HUES48 (cell line): ENCODE measurements at regions not wholly inside any gene's neighbourhood (a gene's known extent, or its start where the extent isn't known, plus 50 kb on each side); places are given as distances from the start of the nearest gene placed in this dataset.
"Not testable (repeated sequence)": the region's sequence is repeated elsewhere in the genome, so short reads cannot be mapped to it uniquely, and the experiment has no call there.

Source experiments
- H3K27ac ChIP-seq: one replicate; pipeline ENCODE4 v1.7.0; 2013; ENCODE audit warnings: low read depth, low read length, inconsistent platforms
- H3K27me3 ChIP-seq: 2 replicates; pipeline ENCODE4 v1.6.1; 2013; ENCODE audit warnings: mild to moderate bottlenecking, low read length; ENCODE audit not compliant: control insufficient read depth, insufficient read depth
- H3K36me3 ChIP-seq: 2 replicates; pipeline ENCODE4 v1.6.1; 2013; ENCODE audit warnings: low read length; ENCODE audit not compliant: control insufficient read depth, insufficient read depth
- H3K4me1 ChIP-seq: 2 replicates; pipeline ENCODE4 v1.6.1; 2013; ENCODE audit warnings: mild to moderate bottlenecking, low read length; ENCODE audit not compliant: control insufficient read depth, insufficient read depth
- H3K4me3 ChIP-seq: 2 replicates; pipeline ENCODE4 v1.5.1; 2013; ENCODE audit warnings: mild to moderate bottlenecking, low read depth, low read length
- H3K9ac ChIP-seq: 2 replicates; pipeline ENCODE4 v1.6.1; 2013; ENCODE audit warnings: mild to moderate bottlenecking, low read depth, low read length, moderate library complexity
- H3K9me3 ChIP-seq: 2 replicates; pipeline ENCODE4 v1.6.1; 2013; ENCODE audit warnings: low read length; ENCODE audit not compliant: control insufficient read depth, insufficient read depth

GRCh38 chr3:86837871-86838270 lies 153.1 kb downstream of the VGLL3 start:
- H3K4me1 ChIP-seq: no peaks in the 10 kb centered on the region
- no peaks in the 10 kb centered on the region for H3K9me3 ChIP-seq
- no peaks in the 10 kb centered on the region for H3K27me3 ChIP-seq
- H3K27ac ChIP-seq: no peak overlapping the region
- no peak overlapping the region for H3K9ac ChIP-seq
- no peaks in the 10 kb centered on the region for H3K36me3 ChIP-seq
- H3K4me3 ChIP-seq: no peak overlapping the region

GRCh38 chr3:86830566-86830965 lies 160.4 kb downstream of the VGLL3 start:
- H3K4me3 ChIP-seq: no peak overlapping the region
- H3K9me3 ChIP-seq: no peaks in the 10 kb centered on the region
- H3K4me1 ChIP-seq: 0 out of 2 replicates have a peak, but pooled peaks cover 6% of the 10 kb centered on the region
- no peaks in the 10 kb centered on the region for H3K27me3 ChIP-seq
- H3K27ac ChIP-seq: no peak overlapping the region
- H3K9ac ChIP-seq: no peak overlapping the region
- H3K36me3 ChIP-seq: no peaks in the 10 kb centered on the region

- no peaks in the 10 kb centered on the region for H3K36me3 ChIP-seq
- H3K27me3 ChIP-seq: no peaks in the 10 kb centered on the region
- H3K4me1 ChIP-seq: 0 out of 2 replicates have a peak, but pooled peaks cover 6% of the 10 kb centered on the region
- H3K9ac ChIP-seq: no peak overlapping the region
- H3K9me3 ChIP-seq: no peaks in the 10 kb centered on the region
- no peak overlapping the region for H3K27ac ChIP-seq
- H3K4me3 ChIP-seq: no peak overlapping the region
Observed at GRCh38 chr3:86828751-86829150, 162.2 kb downstream of the VGLL3 start.

GRCh38 chr3:86827582-86827981 lies 163.4 kb downstream of the VGLL3 start:
- not testable (repeated sequence) for H3K27me3 ChIP-seq, H3K4me3 ChIP-seq, H3K36me3 ChIP-seq, H3K27ac ChIP-seq, H3K9me3 ChIP-seq, H3K4me1 ChIP-seq, H3K9ac ChIP-seq

GRCh38 chr3:86826292-86826691 lies 164.7 kb downstream of the VGLL3 start:
- Histone ChIP-seq H3K4me3 (no peak overlapping the region), H3K9ac (no peak overlapping the region), H3K27me3 (no peaks in the 10 kb centered on the region), H3K36me3 (no peaks in the 10 kb centered on the region), H3K27ac (no peak overlapping the region), H3K9me3 (no peaks in the 10 kb centered on the region), H3K4me1 (0 out of 2 replicates have a peak, but pooled peaks cover 6% of the 10 kb centered on the region)

- H3K9ac ChIP-seq: no peak overlapping the region
- H3K27ac ChIP-seq: peak overlapping the region; percentile 85
- H3K4me1 ChIP-seq: peaks cover 25% of the 10 kb centered on the region
Observed at GRCh38 chr3:86815880-86816279, 175.1 kb downstream of the VGLL3 start.

GRCh38 chr3:86814918-86815655 lies 175.9 kb downstream of the VGLL3 start:
- Histone ChIP-seq H3K36me3 (no peaks in the 10 kb centered on the region), H3K4me3 (peak overlapping the region; percentile 21; the same call in 1 of the 2 replicates), H3K4me1 (peaks cover 25% of the 10 kb centered on the region), H3K27ac (peak overlapping the region; percentile 85), H3K9ac (no peak overlapping the region), H3K9me3 (no peaks in the 10 kb centered on the region), H3K27me3 (no peaks in the 10 kb centered on the region)

More at GRCh38 chr3:86815880-86816279, 175.1 kb downstream of the VGLL3 start:
- H3K9me3 ChIP-seq: no peaks in the 10 kb centered on the region
- H3K36me3 ChIP-seq: no peaks in the 10 kb centered on the region
- no peak overlapping the region for H3K4me3 ChIP-seq
- no peaks in the 10 kb centered on the region for H3K27me3 ChIP-seq

GRCh38 chr3:86814321-86814720 lies 176.6 kb downstream of the VGLL3 start:
- Histone ChIP-seq H3K27me3 (no peaks in the 10 kb centered on the region), H3K9ac (no peak overlapping the region), H3K9me3 (no peaks in the 10 kb centered on the region), H3K36me3 (no peaks in the 10 kb centered on the region), H3K27ac (peak overlapping the region; percentile 85), H3K4me3 (no peak overlapping the region), H3K4me1 (peaks cover 25% of the 10 kb centered on the region)

- Histone ChIP-seq H3K27me3 (no peaks in the 10 kb centered on the region), H3K4me3 (no peak overlapping the region), H3K9ac (no peak overlapping the region), H3K36me3 (no peaks in the 10 kb centered on the region), H3K9me3 (peaks cover 5% of the 10 kb centered on the region; the same call in 1 of the 2 replicates), H3K4me1 (no peaks in the 10 kb centered on the region), H3K27ac (no peak overlapping the region)
Observed at GRCh38 chr3:86801921-86802320, 189.0 kb downstream of the VGLL3 start.

- H3K4me3 ChIP-seq: no peak overlapping the region
- H3K27me3 ChIP-seq: no peaks in the 10 kb centered on the region
- no peak overlapping the region for H3K9ac ChIP-seq
- H3K4me1 ChIP-seq: no peaks in the 10 kb centered on the region
- no peaks in the 10 kb centered on the region for H3K36me3 ChIP-seq
- no peak overlapping the region for H3K27ac ChIP-seq
- H3K9me3 ChIP-seq: peaks cover 2% of the 10 kb centered on the region; the same call in 1 of the 2 replicates
Observed at GRCh38 chr3:86801066-86801465, 189.9 kb downstream of the VGLL3 start.

GRCh38 chr3:86800116-86800515 lies 190.8 kb downstream of the VGLL3 start:
- Histone ChIP-seq H3K27me3 (no peaks in the 10 kb centered on the region), H3K27ac (no peak overlapping the region), H3K36me3 (no peaks in the 10 kb centered on the region), H3K9me3 (no peaks in the 10 kb centered on the region), H3K4me1 (no peaks in the 10 kb centered on the region), H3K9ac (no peak overlapping the region), H3K4me3 (no peak overlapping the region)
